Hepatocyte (in vitro differentiated cells): ENCODE measurements at regions not wholly inside any gene's neighbourhood (a gene's known extent, or its start where the extent isn't known, plus 50 kb on each side); places are given as distances from the start of the nearest gene placed in this dataset.
A peak's percentile ranks its signal among the peaks of the same experiment; 100 is the strongest.

Experiments
- DNase-seq: peaks from one replicate; pipeline ENCODE4 v3.0.0-alpha.2; 2016; ENCODE audit warnings: low spot score
- H2AFZ ChIP-seq: fragments of 200-600 bp; sonication (generic); 2 replicates; pipeline ENCODE4 v1.6.0; 2016; ENCODE audit warnings: antibody characterized with exemption, mild to moderate bottlenecking
- H3K27ac ChIP-seq: fragments of 200-600 bp; sonication (generic); 2 replicates; pipeline ENCODE4 v1.5.1; 2016; ENCODE audit warnings: mild to moderate bottlenecking
- H3K27me3 ChIP-seq: fragments of 200-600 bp; sonication (generic); 2 replicates; pipeline ENCODE4 v1.6.1; 2016
- H3K36me3 ChIP-seq: fragments of 200-600 bp; sonication (generic); replicated peaks from 2 replicates; pipeline ENCODE4 v1.5.1; 2016; ENCODE audit warnings: low read depth; ENCODE audit not compliant: insufficient read depth
- H3K4me1 ChIP-seq: fragments of 200-600 bp; sonication (generic); 2 replicates; pipeline ENCODE4 v1.5.1; 2016; ENCODE audit warnings: mild to moderate bottlenecking, moderate library complexity; ENCODE audit not compliant: insufficient read depth
- H3K4me2 ChIP-seq: fragments of 200-600 bp; sonication (generic); 2 replicates; pipeline ENCODE4 v1.6.0; 2016
- H3K4me3 ChIP-seq: fragments of 200-600 bp; sonication (generic); 2 replicates; pipeline ENCODE4 v1.5.1; 2016; ENCODE audit warnings: mild to moderate bottlenecking
- H3K79me2 ChIP-seq: fragments of 200-600 bp; sonication (generic); 2 replicates; pipeline ENCODE4 v1.6.0; 2017; ENCODE audit warnings: mild to moderate bottlenecking
- H3K9me2 ChIP-seq: fragments of 200-600 bp; sonication (generic); replicated peaks from 2 replicates; pipeline ENCODE4 v1.6.0; 2017; ENCODE audit warnings: mild to moderate bottlenecking; ENCODE audit not compliant: insufficient read depth
- H3K9me3 ChIP-seq: fragments of 200-600 bp; sonication (generic); 2 replicates; pipeline ENCODE4 v1.5.1; 2016; ENCODE audit warnings: low read depth, mild to moderate bottlenecking
- H4K20me1 ChIP-seq: fragments of 200-600 bp; sonication (generic); 2 replicates; pipeline ENCODE4 v1.6.0; 2016; ENCODE audit warnings: mild to moderate bottlenecking; ENCODE audit not compliant: insufficient read depth, poor library complexity, severe bottlenecking
- CTCF ChIP-seq: fragments of 200-600 bp; sonication (generic); IDR thresholded peaks from 2 replicates; pipeline ENCODE4 v1.5.1; 2016; ENCODE audit warnings: antibody characterized with exemption, mild to moderate bottlenecking; ENCODE audit not compliant: poor library complexity
- EZH2 ChIP-seq: fragments of 200-600 bp; sonication (generic); IDR thresholded peaks from 2 replicates; pipeline ENCODE4 v1.6.1; 2016; ENCODE audit warnings: antibody characterized with exemption, mild to moderate bottlenecking, borderline replicate concordance
- EZH2phosphoT487 ChIP-seq: fragments of 200-600 bp; sonication (generic); IDR thresholded peaks from one replicate; pipeline ENCODE4 v1.6.1; 2018; ENCODE audit warnings: antibody characterized with exemption, mild to moderate bottlenecking, low read depth, moderate library complexity; ENCODE audit not compliant: unreplicated experiment, severe bottlenecking
- WGBS: methylation state at CpG from one replicate; pipeline ENCODE4 v1.1.6; 2016; ENCODE audit warnings: low lambda C conversion rate; ENCODE audit errors: missing lambda C conversion rate; 5-methylcytosine and 5-hydroxymethylcytosine counted together

- WGBS: 82% methylated on average over 16 of the region's 17 CpGs
These were observed 110.8 kb downstream of the EDN3 start for GRCh38 chr20:59411170-59411569.

GRCh38 chr20:59411589-59411988 is 111.2 kb downstream of the EDN3 start:
- H3K79me2 ChIP-seq: no peaks in the 10 kb centered on the region
- no peak overlapping the region for H3K27ac ChIP-seq
- H3K4me2 ChIP-seq: no peak overlapping the region
- WGBS: 89% methylated on average over 7 of the region's 7 CpGs
- H3K36me3 ChIP-seq: no peaks in the 10 kb centered on the region
- no peak for DNase-seq
- H3K4me1 ChIP-seq: no peaks in the 10 kb centered on the region
- H3K4me3 ChIP-seq: no peak overlapping the region
- no peaks in the 10 kb centered on the region for H3K9me3 ChIP-seq
- H4K20me1 ChIP-seq: no peaks in the 10 kb centered on the region
- peaks cover 10% of the 10 kb centered on the region for H3K27me3 ChIP-seq
- no peak overlapping the region for H2AFZ ChIP-seq
- H3K9me2 ChIP-seq: no peaks in the 10 kb centered on the region
- TF ChIP-seq EZH2phosphoT487 (no peak), CTCF (no peak), EZH2 (no peak)

More at GRCh38 chr20:59411170-59411569, 110.8 kb downstream of the EDN3 start:
- Histone ChIP-seq H3K4me3 (no peak overlapping the region), H3K27me3 (peaks cover 14% of the 10 kb centered on the region), H2AFZ (no peak overlapping the region), H3K79me2 (no peaks in the 10 kb centered on the region), H3K4me1 (no peaks in the 10 kb centered on the region), H3K9me2 (no peaks in the 10 kb centered on the region), H4K20me1 (no peaks in the 10 kb centered on the region), H3K9me3 (no peaks in the 10 kb centered on the region), H3K36me3 (no peaks in the 10 kb centered on the region), H3K27ac (no peak overlapping the region), H3K4me2 (no peak overlapping the region)
- no peak for TF ChIP-seq EZH2phosphoT487
- TF ChIP-seq CTCF: no peak
- TF ChIP-seq EZH2: no peak
- no peak for DNase-seq

GRCh38 chr20:59412181-59412580 is 111.8 kb downstream of the EDN3 start:
- Histone ChIP-seq H3K9me2 (no peaks in the 10 kb centered on the region), H3K9me3 (no peaks in the 10 kb centered on the region), H2AFZ (no peak overlapping the region), H3K27me3 (peaks cover 5% of the 10 kb centered on the region), H3K36me3 (no peaks in the 10 kb centered on the region), H3K4me2 (no peak overlapping the region), H4K20me1 (no peaks in the 10 kb centered on the region), H3K79me2 (no peaks in the 10 kb centered on the region), H3K27ac (no peak overlapping the region), H3K4me1 (no peaks in the 10 kb centered on the region), H3K4me3 (no peak overlapping the region)
- DNase-seq: no peak
- 93% methylated on average over 6 of the region's 6 CpGs for WGBS
- no peak for TF ChIP-seq EZH2
- no peak for TF ChIP-seq CTCF
- no peak for TF ChIP-seq EZH2phosphoT487

GRCh38 chr20:59412875-59413284 is 112.5 kb downstream of the EDN3 start:
- 39% methylated on average over 6 of the region's 6 CpGs for WGBS
- H4K20me1 ChIP-seq: no peaks in the 10 kb centered on the region
- no peaks in the 10 kb centered on the region for H3K79me2 ChIP-seq
- TF ChIP-seq CTCF (peak; percentile 38), EZH2phosphoT487 (no peak), EZH2 (no peak)
- no peak overlapping the region for H3K4me3 ChIP-seq
- no peaks in the 10 kb centered on the region for H3K9me2 ChIP-seq
- DNase-seq: peak; percentile 34
- no peaks in the 10 kb centered on the region for H3K9me3 ChIP-seq
- H2AFZ ChIP-seq: no peak overlapping the region
- H3K4me1 ChIP-seq: no peaks in the 10 kb centered on the region
- H3K36me3 ChIP-seq: no peaks in the 10 kb centered on the region
- peaks cover 3% of the 10 kb centered on the region for H3K27me3 ChIP-seq
- H3K27ac ChIP-seq: no peak overlapping the region
- H3K4me2 ChIP-seq: no peak overlapping the region
